ENCODE measurements at regions not wholly inside any gene's neighbourhood (a gene's known extent, or its start where the extent isn't known, plus 50 kb on each side); places are given as distances from the start of the nearest gene placed in this dataset.

DNA sequence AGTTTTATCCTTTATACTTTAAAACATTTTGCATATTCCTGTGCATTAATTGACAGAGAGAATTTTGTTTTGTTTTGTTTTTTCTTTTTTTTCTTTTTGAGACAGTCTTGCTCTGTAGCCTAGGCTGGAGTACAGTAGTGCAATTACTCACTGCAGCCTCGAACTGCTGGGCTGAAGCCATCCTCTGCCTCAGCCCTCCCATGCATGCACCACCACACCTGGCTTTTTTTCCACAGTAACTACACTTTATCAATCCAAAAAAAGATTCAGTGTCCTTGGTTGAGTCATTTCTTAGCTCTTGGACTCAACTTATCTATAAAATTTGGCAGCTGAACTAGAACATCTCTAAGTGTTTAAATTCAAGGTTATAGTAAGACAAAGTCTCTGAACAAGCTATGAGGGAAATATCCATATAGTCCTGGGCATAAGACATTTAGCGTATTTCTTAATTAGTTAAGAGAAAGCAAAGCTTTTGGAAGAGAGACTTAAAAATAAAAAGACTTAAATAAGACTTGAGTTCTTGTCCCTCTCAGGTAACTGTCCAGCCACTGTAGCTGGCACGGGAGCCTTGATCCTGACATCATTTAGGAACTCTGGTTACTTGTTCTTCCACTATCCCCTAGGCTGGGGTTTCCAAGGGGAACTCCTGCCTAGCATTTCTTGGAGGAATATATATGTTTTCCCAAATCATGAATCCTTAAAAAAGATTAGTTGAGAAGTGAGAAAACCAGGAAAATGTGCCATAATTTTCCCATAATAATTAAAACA lies 300.1 kb downstream of the HACE1 start:
- Histone ChIP-seq H3K27ac (ENCODE audit: low read depth in 2 of 2, low read length in 1 of 2) (no peak overlapping the region), H4K20me1 (ENCODE audit: insufficient read depth) (no peaks in the 10 kb centered on the region), H3K4me2 (no peak overlapping the region), H3K79me2 (ENCODE audit: insufficient read depth) (no peaks in the 10 kb centered on the region), H3K4me1 (ENCODE audit: control insufficient read depth in 1 of 2, insufficient read depth in 2 of 2, low read depth in 1 of 2, low read length in 1 of 2) (no peaks in the 10 kb centered on the region), H3K9me2 (no peaks in the 10 kb centered on the region), H3K9ac (no peak overlapping the region), H3K36me3 (replicated peaks in 1 of 2; ENCODE audit: control insufficient read depth in 1 of 2, insufficient read depth in 2 of 2, low read length in 1 of 2) (no peaks in the 10 kb centered on the region), H3K27me3 (ENCODE audit: insufficient read depth) (no peaks in the 10 kb centered on the region), H3F3A (replicated peaks; ENCODE audit: insufficient read depth) (no peaks in the 10 kb centered on the region), H2AFZ (ENCODE audit: low read depth) (no peak overlapping the region), H3K9me3 (no peaks in the 10 kb centered on the region), H3K4me3 (ENCODE audit: low read depth in 2 of 2, low read length in 1 of 2) (no peak overlapping the region)
- TF ChIP-seq EP300 (IDR thresholded peaks at IDR 0.05; ENCODE audit: borderline replicate concordance in 1 of 2, low read depth in 1 of 2, low read length in 1 of 2) (no peak), YY1 (IDR thresholded peaks at IDR 0.05; ENCODE audit: low read depth) (no peak), RCOR1 (IDR thresholded peaks at IDR 0.05; ENCODE audit: low read length) (no peak), JUND (IDR thresholded peaks at IDR 0.05) (no peak), EZH2phosphoT487 (IDR thresholded peaks at IDR 0.05; ENCODE audit: borderline replicate concordance, low read depth) (no peak), TCF12 (IDR thresholded peaks at IDR 0.05) (no peak)
- TF ChIP-seq, protein P1, sequence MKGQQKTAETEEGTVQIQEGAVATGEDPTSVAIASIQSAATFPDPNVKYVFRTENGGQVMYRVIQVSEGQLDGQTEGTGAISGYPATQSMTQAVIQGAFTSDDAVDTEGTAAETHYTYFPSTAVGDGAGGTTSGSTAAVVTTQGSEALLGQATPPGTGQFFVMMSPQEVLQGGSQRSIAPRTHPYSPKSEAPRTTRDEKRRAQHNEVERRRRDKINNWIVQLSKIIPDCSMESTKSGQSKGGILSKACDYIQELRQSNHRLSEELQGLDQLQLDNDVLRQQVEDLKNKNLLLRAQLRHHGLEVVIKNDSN (IDR thresholded peaks at IDR 0.05; ENCODE audit: borderline replicate concordance, low read depth), result no peak
- no peak for DNase-seq
- 54% methylated on average over 3 of the region's 3 CpGs for WGBS (ENCODE audit: low lambda C conversion rate)
- POLR2A ChIA-PET, result no interaction called here
- CTCF ChIA-PET, result interaction anchor here (0.8 kb wide), 1 partner anchor 34 kb away, joined by 4 read pairs; no protein-coding TSS in a partner anchor

GRCh38 chr6:104558746-104559145 lies 301.0 kb downstream of the HACE1 start:
- ChIA-PET POLR2A (no interaction called here), CTCF (no interaction called here)
- Histone ChIP-seq H3K4me3 (ENCODE audit: low read depth in 2 of 2, low read length in 1 of 2) (no peak overlapping the region), H3K27me3 (ENCODE audit: insufficient read depth) (no peaks in the 10 kb centered on the region), H3F3A (replicated peaks; ENCODE audit: insufficient read depth) (no peaks in the 10 kb centered on the region), H3K4me1 (ENCODE audit: control insufficient read depth in 1 of 2, insufficient read depth in 2 of 2, low read depth in 1 of 2, low read length in 1 of 2) (no peaks in the 10 kb centered on the region), H3K27ac (ENCODE audit: low read depth in 2 of 2, low read length in 1 of 2) (no peak overlapping the region), H3K9ac (no peak overlapping the region), H3K4me2 (no peak overlapping the region), H3K79me2 (ENCODE audit: insufficient read depth) (no peaks in the 10 kb centered on the region), H3K9me2 (no peaks in the 10 kb centered on the region), H2AFZ (ENCODE audit: low read depth) (no peak overlapping the region), H3K36me3 (replicated peaks in 1 of 2; ENCODE audit: control insufficient read depth in 1 of 2, insufficient read depth in 2 of 2, low read length in 1 of 2) (no peaks in the 10 kb centered on the region), H4K20me1 (ENCODE audit: insufficient read depth) (no peaks in the 10 kb centered on the region), H3K9me3 (no peaks in the 10 kb centered on the region)
- DNase-seq, result no peak
- WGBS (ENCODE audit: low lambda C conversion rate), result 56% methylated on average over 3 of the region's 3 CpGs
- TF ChIP-seq, protein P2, sequence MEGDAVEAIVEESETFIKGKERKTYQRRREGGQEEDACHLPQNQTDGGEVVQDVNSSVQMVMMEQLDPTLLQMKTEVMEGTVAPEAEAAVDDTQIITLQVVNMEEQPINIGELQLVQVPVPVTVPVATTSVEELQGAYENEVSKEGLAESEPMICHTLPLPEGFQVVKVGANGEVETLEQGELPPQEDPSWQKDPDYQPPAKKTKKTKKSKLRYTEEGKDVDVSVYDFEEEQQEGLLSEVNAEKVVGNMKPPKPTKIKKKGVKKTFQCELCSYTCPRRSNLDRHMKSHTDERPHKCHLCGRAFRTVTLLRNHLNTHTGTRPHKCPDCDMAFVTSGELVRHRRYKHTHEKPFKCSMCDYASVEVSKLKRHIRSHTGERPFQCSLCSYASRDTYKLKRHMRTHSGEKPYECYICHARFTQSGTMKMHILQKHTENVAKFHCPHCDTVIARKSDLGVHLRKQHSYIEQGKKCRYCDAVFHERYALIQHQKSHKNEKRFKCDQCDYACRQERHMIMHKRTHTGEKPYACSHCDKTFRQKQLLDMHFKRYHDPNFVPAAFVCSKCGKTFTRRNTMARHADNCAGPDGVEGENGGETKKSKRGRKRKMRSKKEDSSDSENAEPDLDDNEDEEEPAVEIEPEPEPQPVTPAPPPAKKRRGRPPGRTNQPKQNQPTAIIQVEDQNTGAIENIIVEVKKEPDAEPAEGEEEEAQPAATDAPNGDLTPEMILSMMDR (IDR thresholded peaks at IDR 0.05), result no peak
- no peak for TF ChIP-seq ZBTB33 (IDR thresholded peaks at IDR 0.05; ENCODE audit: borderline replicate concordance, low read depth)
